ENCODE measurements at regions not wholly inside any gene's neighbourhood (a gene's known extent, or its start where the extent isn't known, plus 50 kb on each side); places are given as distances from the start of the nearest gene placed in this dataset.
"Not testable (repeated sequence)": the region's sequence is repeated elsewhere in the genome, so short reads cannot be mapped to it uniquely, and the experiment has no call there.

GRCh38 chr6:170006900-170007467 is 255.6 kb downstream of the ERMARD start:
- no peak for DNase-seq

- no peak for DNase-seq
These were observed 254.9 kb downstream of the ERMARD start for GRCh38 chr6:170006071-170006899.

- no peak for DNase-seq
These were observed 254.2 kb downstream of the ERMARD start for GRCh38 chr6:170005665-170006064.

GRCh38 chr6:170004585-170005210 is 253.3 kb downstream of the ERMARD start:
- DNase-seq, result no peak

- no peak for DNase-seq
These were observed 252.2 kb downstream of the ERMARD start for GRCh38 chr6:170003451-170004160.

GRCh38 chr6:170003027-170003426 is 251.6 kb downstream of the ERMARD start:
- DNase-seq, result no peak

- not testable (repeated sequence) for DNase-seq
These were observed 250.4 kb downstream of the ERMARD start for GRCh38 chr6:170001782-170002181.

GRCh38 chr6:170000071-170000843 is 248.8 kb downstream of the ERMARD start:
- no peak for DNase-seq

- no peak for DNase-seq
These were observed 247.9 kb downstream of the ERMARD start for GRCh38 chr6:169999367-169999766.

- no peak for DNase-seq
These were observed 247.0 kb downstream of the ERMARD start for GRCh38 chr6:169998457-169998856.

GRCh38 chr6:169997930-169998218 is 246.5 kb downstream of the ERMARD start:
- peak; percentile 32 for DNase-seq

GRCh38 chr6:169997187-169997929 is 245.9 kb downstream of the ERMARD start:
- no peak for DNase-seq

GRCh38 chr6:169996378-169997051 is 245.1 kb downstream of the ERMARD start:
- no peak for DNase-seq

GRCh38 chr6:169994739-169995138 is 243.3 kb downstream of the ERMARD start:
- DNase-seq, result no peak

- no peak for DNase-seq
These were observed 242.5 kb downstream of the ERMARD start for GRCh38 chr6:169993861-169994481.

GRCh38 chr6:169991913-169992312 is 240.5 kb downstream of the ERMARD start:
- DNase-seq, result no peak

- DNase-seq, result no peak
These were observed 239.6 kb downstream of the ERMARD start for GRCh38 chr6:169991031-169991390.

GRCh38 chr6:169990095-169991030 is 238.9 kb downstream of the ERMARD start:
- peak; percentile 74 for DNase-seq

- no peak for DNase-seq
These were observed 238.2 kb downstream of the ERMARD start for GRCh38 chr6:169989594-169989993.
